HepG2 (cell line): ENCODE measurements at regions not wholly inside any gene's neighbourhood (a gene's known extent, or its start where the extent isn't known, plus 50 kb on each side); places are given as distances from the start of the nearest gene placed in this dataset.

Source experiments
- ATAC-seq: fragments of 200-7000 bp; cut with Tn5 transposase; 3 replicates; pipeline ENCODE4 v1.9.1; 2020; ENCODE audit warnings: mild to moderate bottlenecking, moderate library complexity
- BruUV-seq: library from RNA; stranded (reverse); fragments of 400-500 nt; replicated peaks from 2 replicates; lab custom pipeline; 2021; lab: Mats Ljungman, UMichigan
- CTCF ChIA-PET: fragments of 300-600 bp; formaldehyde crosslinking; extraction: SDS; loops from one replicate; lab custom pipeline; 2021; ENCODE audit warnings: low total read pairs, inconsistent platforms, low intra/inter-chr PET ratio; lab: Yijun Ruan, JAX
- POLR2A ChIA-PET: fragments of 350-600 bp; sonication (Branson Sonifier 250); formaldehyde crosslinking; loops from one replicate; lab custom pipeline; 2020; ENCODE audit warnings: antibody characterized with exemption, inconsistent platforms; lab: Yijun Ruan, JAX
- DNase-seq: peaks from one replicate; pipeline ENCODE4 v3.0.0-alpha.2; 2015; ENCODE audit warnings: low spot score
- FAIRE-seq: peaks from 3 replicates; lab custom pipeline; 2011; peaks lifted over from hg19 to GRCh38; lab: Jason Lieb, UNC
- H2AFZ ChIP-seq: one replicate; pipeline ENCODE4 v1.6.1; 2011; ENCODE audit warnings: low read length, inconsistent platforms
- H3K27ac ChIP-seq: fragments of 300-600 bp; 3 replicates; pipeline ENCODE4 v1.8.0; 2011; ENCODE audit warnings: mixed run types, mild to moderate bottlenecking, mixed read lengths, low read length, inconsistent platforms; ENCODE audit not compliant: insufficient read depth; ENCODE audit errors: extremely low read length
- H3K27me3 ChIP-seq, 2 experiments: fragments of 200-600 bp in 1 of 2; 2 replicates in 1 of 2; 3 replicates in 1 of 2; pipeline versions ENCODE4 v1.6.0 to v1.8.0; 2011; ENCODE audit warnings: low read length in 2 of 2, mild to moderate bottlenecking in 2 of 2, moderate library complexity in 2 of 2, inconsistent platforms in 1 of 2; ENCODE audit not compliant: insufficient read depth in 2 of 2, control insufficient read depth in 1 of 2
- H3K36me3 ChIP-seq, 2 experiments: fragments of 200-600 bp in 1 of 2; replicated peaks in 1 of 2; 2 replicates in 1 of 2; 3 replicates in 1 of 2; pipeline versions ENCODE4 v1.5.1 to v1.8.0; 2011; ENCODE audit warnings: low read length in 2 of 2, inconsistent platforms in 1 of 2; ENCODE audit not compliant: insufficient read depth in 2 of 2, control insufficient read depth in 1 of 2
- H3K4me1 ChIP-seq: 2 replicates; pipeline ENCODE4 v1.5.1; 2012; ENCODE audit warnings: low read length, inconsistent platforms; ENCODE audit not compliant: insufficient read depth
- H3K4me2 ChIP-seq: 2 replicates; pipeline ENCODE4 v1.6.0; 2011; ENCODE audit warnings: low read depth, low read length, inconsistent platforms
- H3K4me3 ChIP-seq, 3 experiments: fragments of 200-600 bp in 1 of 3; sonication (generic), shearing (Covaris generic) in 1 of 3; replicated peaks in 1 of 3; 2 replicates each; pipeline ENCODE4 v1.5.1; 2011 to 2016; ENCODE audit warnings: low read length in 3 of 3, inconsistent platforms in 2 of 3, low read depth in 2 of 3, mild to moderate bottlenecking in 2 of 3, control low read depth in 1 of 3, mixed read lengths in 1 of 3; ENCODE audit not compliant: insufficient read depth in 1 of 3
- H3K79me2 ChIP-seq: one replicate; pipeline ENCODE4 v1.6.1; 2011; ENCODE audit warnings: low read length, inconsistent platforms; ENCODE audit not compliant: insufficient read depth
- H3K9ac ChIP-seq: 2 replicates; pipeline ENCODE4 v1.6.0; 2011; ENCODE audit warnings: mild to moderate bottlenecking, low read depth, low read length, inconsistent platforms; ENCODE audit not compliant: insufficient read depth
- H3K9me3 ChIP-seq: 2 replicates; pipeline ENCODE4 v1.5.1; 2012; ENCODE audit warnings: mild to moderate bottlenecking, low read length
- H4K20me1 ChIP-seq: 2 replicates; pipeline ENCODE4 v1.6.0; 2011; ENCODE audit warnings: inconsistent platforms, mild to moderate bottlenecking, low read length, moderate library complexity; ENCODE audit not compliant: insufficient read depth
- POLR2AphosphoS2 ChIP-seq: IDR thresholded peaks from 2 replicates; pipeline ENCODE4 v1.6.1; 2011; ENCODE audit warnings: low read depth, low read length, improper control_type of control experiment
- PRDM15 ChIP-seq: sonication (generic); formaldehyde crosslinking; IDR thresholded peaks from 2 replicates; pipeline ENCODE4 v1.4.0; 2020; ENCODE audit warnings: missing genetic modification reagents
- ZNF615 ChIP-seq: sonication (generic); formaldehyde crosslinking; IDR thresholded peaks from 2 replicates; pipeline ENCODE4 v1.5.0; 2020; ENCODE audit warnings: mild to moderate bottlenecking, missing genetic modification reagents, borderline replicate concordance
- WGBS: methylation state at CpG from one replicate; pipeline ENCODE4 v1.1.6; 2017; ENCODE audit warnings: low lambda C conversion rate; 5-methylcytosine and 5-hydroxymethylcytosine counted together
- in situ Hi-C: cut with HindIII; loops from 2 replicates; pipeline ENCODE4 v1.10.0; 2017; ENCODE audit warnings: low pct_unique_long_range_greater_than_20kb; ENCODE audit not compliant: extremely low pct_ligation_motif_present
- intact Hi-C: fragments of 100-400 bp; cut with micrococcal nuclease; formaldehyde crosslinking; loops from one replicate; pipeline ENCODE4 v1.10.0; 2022; ENCODE audit not compliant: unreplicated experiment
- TF ChIP-seq, protein P1 (sequence below): sonication (generic); formaldehyde crosslinking; conservative IDR thresholded peaks from 2 replicates; pipeline ENCODE4 v1.4.0; 2020; ENCODE audit warnings: missing genetic modification reagents
- TF ChIP-seq, protein P2 (sequence below): sonication (generic); formaldehyde crosslinking; IDR thresholded peaks from 2 replicates; pipeline ENCODE4 v1.9.0; 2021; ENCODE audit warnings: missing genetic modification reagents, mild to moderate bottlenecking, borderline replicate concordance

- CTCF ChIA-PET: no interaction called here
- no peaks in the 10 kb centered on the region for H3K36me3 ChIP-seq
- no peaks in the 10 kb centered on the region for H3K27me3 ChIP-seq
Observed at GRCh38 chr3:174749143-174749542, 110.0 kb upstream of the NAALADL2 start.

More at GRCh38 chr3:174749143-174749542, 110.0 kb upstream of the NAALADL2 start:
- H3K27ac ChIP-seq: no peak overlapping the region
- no peak for DNase-seq
- in situ Hi-C loops: no loop called here
- H3K4me3 ChIP-seq: no peak overlapping the region
- BruUV-seq: no TSS peak
- no peak for FAIRE-seq
- H3K4me1 ChIP-seq: no peaks in the 10 kb centered on the region
- 3% methylated on average over 2 of the region's 2 CpGs for WGBS
- ATAC-seq: no peak
- no peaks in the 10 kb centered on the region for H4K20me1 ChIP-seq
- H2AFZ ChIP-seq: no peak overlapping the region
- TF ChIP-seq PRDM15: no peak
- TF ChIP-seq ZNF615 (CRISPR knock-in tag): no peak
- TF ChIP-seq, protein P1, sequence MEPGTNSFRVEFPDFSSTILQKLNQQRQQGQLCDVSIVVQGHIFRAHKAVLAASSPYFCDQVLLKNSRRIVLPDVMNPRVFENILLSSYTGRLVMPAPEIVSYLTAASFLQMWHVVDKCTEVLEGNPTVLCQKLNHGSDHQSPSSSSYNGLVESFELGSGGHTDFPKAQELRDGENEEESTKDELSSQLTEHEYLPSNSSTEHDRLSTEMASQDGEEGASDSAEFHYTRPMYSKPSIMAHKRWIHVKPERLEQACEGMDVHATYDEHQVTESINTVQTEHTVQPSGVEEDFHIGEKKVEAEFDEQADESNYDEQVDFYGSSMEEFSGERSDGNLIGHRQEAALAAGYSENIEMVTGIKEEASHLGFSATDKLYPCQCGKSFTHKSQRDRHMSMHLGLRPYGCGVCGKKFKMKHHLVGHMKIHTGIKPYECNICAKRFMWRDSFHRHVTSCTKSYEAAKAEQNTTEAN (CRISPR knock-in tag): no peak
- TF ChIP-seq, protein P2, sequence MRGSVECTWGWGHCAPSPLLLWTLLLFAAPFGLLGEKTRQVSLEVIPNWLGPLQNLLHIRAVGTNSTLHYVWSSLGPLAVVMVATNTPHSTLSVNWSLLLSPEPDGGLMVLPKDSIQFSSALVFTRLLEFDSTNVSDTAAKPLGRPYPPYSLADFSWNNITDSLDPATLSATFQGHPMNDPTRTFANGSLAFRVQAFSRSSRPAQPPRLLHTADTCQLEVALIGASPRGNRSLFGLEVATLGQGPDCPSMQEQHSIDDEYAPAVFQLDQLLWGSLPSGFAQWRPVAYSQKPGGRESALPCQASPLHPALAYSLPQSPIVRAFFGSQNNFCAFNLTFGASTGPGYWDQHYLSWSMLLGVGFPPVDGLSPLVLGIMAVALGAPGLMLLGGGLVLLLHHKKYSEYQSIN (CRISPR knock-in tag): no peak
- TF ChIP-seq POLR2AphosphoS2: no peak
- no peak overlapping the region for H3K9ac ChIP-seq
- H3K79me2 ChIP-seq: no peaks in the 10 kb centered on the region
- intact Hi-C loops: no loop called here
- no peak overlapping the region for H3K4me2 ChIP-seq
- H3K9me3 ChIP-seq: peaks cover 10% of the 10 kb centered on the region
- POLR2A ChIA-PET: no interaction called here
